CD4-positive, alpha-beta T cell (primary cell): ENCODE measurements at regions not wholly inside any gene's neighbourhood (a gene's known extent, or its start where the extent isn't known, plus 50 kb on each side); places are given as distances from the start of the nearest gene placed in this dataset.

Experiments used
- ATAC-seq: fragments of 200-7000 bp; cut with Tn5 transposase; one replicate; pipeline ENCODE4 v1.10.0; 2022; ENCODE audit warnings: mild to moderate bottlenecking; ENCODE audit not compliant: poor library complexity
- CTCF ChIA-PET: fragments of 350-600 bp; sonication (Branson Sonifier 250); formaldehyde crosslinking; loops from one replicate; lab custom pipeline; 2021; ENCODE audit warnings: antibody characterized with exemption, inconsistent platforms; lab: Charles Lee
- POLR2A ChIA-PET: fragments of 350-600 bp; sonication (Branson Sonifier 250); formaldehyde crosslinking; loops from one replicate; lab custom pipeline; 2021; ENCODE audit warnings: antibody characterized with exemption, inconsistent platforms; lab: Charles Lee
- DNase-seq, 14 experiments: peaks; one replicate each; pipeline ENCODE4 v3.0.0-alpha.2; 2013 to 2020; ENCODE audit warnings: mixed read lengths in 2 of 14
- H3K27ac ChIP-seq, 2 donors: one replicate each; pipeline versions ENCODE4 v1.5.1 to v1.7.0; 2013; ENCODE audit warnings: low read length in 2 of 2, low read depth in 1 of 2, mild to moderate bottlenecking in 1 of 2
- H3K27me3 ChIP-seq, 2 experiments: 1 replicate in 1 of 2; 2 replicates in 1 of 2; pipeline versions ENCODE4 v1.6.1 to v1.7.0; 2013; ENCODE audit warnings: low read length in 2 of 2, control low read depth in 1 of 2, mild to moderate bottlenecking in 1 of 2, moderate library complexity in 1 of 2; ENCODE audit not compliant: insufficient read depth in 2 of 2, control insufficient read depth in 1 of 2
- H3K36me3 ChIP-seq: one replicate; pipeline ENCODE4 v1.6.1; 2013; ENCODE audit warnings: low read length, control low read depth; ENCODE audit not compliant: insufficient read depth
- H3K4me1 ChIP-seq: one replicate; pipeline ENCODE4 v1.6.1; 2013; ENCODE audit warnings: low read length, control low read depth; ENCODE audit not compliant: insufficient read depth
- H3K4me3 ChIP-seq: one replicate; pipeline ENCODE4 v1.5.1; 2013; ENCODE audit warnings: mild to moderate bottlenecking, low read length, moderate library complexity
- H3K9me3 ChIP-seq, 2 experiments: 1 replicate in 1 of 2; 2 replicates in 1 of 2; pipeline versions ENCODE4 v1.6.1 to v1.7.0; 2013; ENCODE audit warnings: low read length in 2 of 2, mild to moderate bottlenecking in 2 of 2, control low read depth in 1 of 2, moderate library complexity in 1 of 2; ENCODE audit not compliant: control insufficient read depth in 1 of 2, insufficient read depth in 1 of 2
- H3K27ac Mint-ChIP-seq: one replicate; pipeline ENCODE4 v1.8.0; 2020; ENCODE audit warnings: mixed read lengths
- H3K27me3 Mint-ChIP-seq: one replicate; pipeline ENCODE4 v1.8.0; 2021; ENCODE audit warnings: mixed read lengths
- H3K36me3 Mint-ChIP-seq: one replicate; pipeline ENCODE4 v1.8.0; 2021; ENCODE audit warnings: low read depth, mixed read lengths
- H3K4me1 Mint-ChIP-seq: one replicate; pipeline ENCODE4 v1.8.0; 2021; ENCODE audit warnings: low read depth, mixed read lengths
- H3K4me3 Mint-ChIP-seq: one replicate; pipeline ENCODE4 v1.8.0; 2020; ENCODE audit warnings: mild to moderate bottlenecking, mixed read lengths
- H3K9me3 Mint-ChIP-seq: one replicate; pipeline ENCODE4 v1.8.0; 2020; ENCODE audit warnings: mixed read lengths
- CTCF ChIP-seq: fragments of 200-600 bp; IDR thresholded peaks from one replicate; pipeline ENCODE4 v1.8.0; 2022; ENCODE audit warnings: antibody characterized with exemption, mild to moderate bottlenecking
- intact Hi-C, 2 experiments: fragments of 100-400 bp; cut with DNase I in 1 of 2; cut with micrococcal nuclease in 1 of 2; formaldehyde crosslinking; loops; one replicate each; pipeline versions ENCODE4 v1.15.1 to v1.9.0; 2023 to 2025; cut with DNase I, micrococcal nuclease

GRCh38 chr4:124030147-124030546 lies 633.6 kb downstream of the SPRY1 start:
- POLR2A ChIA-PET = no interaction called here
- CTCF ChIA-PET = no interaction called here

GRCh38 chr4:124032035-124032434 lies 635.4 kb downstream of the SPRY1 start:
- Histone ChIP-seq H3K27me3 (no peaks in the 10 kb centered on the region), H3K36me3 (no peaks in the 10 kb centered on the region), H3K4me1 (no peaks in the 10 kb centered on the region), H3K9me3 (no peaks in the 10 kb centered on the region), H3K4me3 (no peak overlapping the region), H3K27ac (no peak overlapping the region)
- Mint-ChIP-seq H3K9me3 (no peaks in the 10 kb centered on the region), H3K4me1 (no peaks in the 10 kb centered on the region), H3K36me3 (no peaks in the 10 kb centered on the region), H3K27me3 (no peaks in the 10 kb centered on the region), H3K27ac (no peak overlapping the region), H3K4me3 (no peak overlapping the region)
- DNase-seq = no peak
- intact Hi-C loops = no loop called here
- ChIA-PET CTCF (no interaction called here), POLR2A (no interaction called here)
- ATAC-seq = no peak
- TF ChIP-seq CTCF = no peak

More at GRCh38 chr4:124030147-124030546, 633.6 kb downstream of the SPRY1 start:
- H3K9me3 ChIP-seq = no peaks in the 10 kb centered on the region
- H3K27ac ChIP-seq = no peak overlapping the region
- H3K4me3 Mint-ChIP-seq = no peak overlapping the region
- no peak for DNase-seq
- H3K27me3 ChIP-seq = no peaks in the 10 kb centered on the region
- intact Hi-C loops = no loop called here
- H3K9me3 Mint-ChIP-seq = no peaks in the 10 kb centered on the region
- H3K27me3 Mint-ChIP-seq = no peaks in the 10 kb centered on the region
- H3K36me3 Mint-ChIP-seq = no peaks in the 10 kb centered on the region
- no peaks in the 10 kb centered on the region for H3K4me1 Mint-ChIP-seq
- H3K36me3 ChIP-seq = no peaks in the 10 kb centered on the region
- no peak for ATAC-seq
- no peak for TF ChIP-seq CTCF
- H3K4me3 ChIP-seq = no peak overlapping the region
- no peak overlapping the region for H3K27ac Mint-ChIP-seq
- H3K4me1 ChIP-seq = no peaks in the 10 kb centered on the region

GRCh38 chr4:124035364-124036041 lies 638.9 kb downstream of the SPRY1 start:
- no peaks in the 10 kb centered on the region for H3K4me1 ChIP-seq
- Mint-ChIP-seq H3K27ac (no peak overlapping the region), H3K4me3 (no peak overlapping the region), H3K36me3 (no peaks in the 10 kb centered on the region), H3K27me3 (no peaks in the 10 kb centered on the region), H3K9me3 (no peaks in the 10 kb centered on the region), H3K4me1 (no peaks in the 10 kb centered on the region)
- no peak for TF ChIP-seq CTCF
- DNase-seq (no peak), ATAC-seq (no peak)
- intact Hi-C loops = no loop called here
- POLR2A ChIA-PET = no interaction called here
- no peaks in the 10 kb centered on the region for H3K36me3 ChIP-seq
- no peaks in the 10 kb centered on the region for H3K9me3 ChIP-seq
- H3K4me3 ChIP-seq = no peak overlapping the region
- H3K27ac ChIP-seq = no peak overlapping the region
- CTCF ChIA-PET = no interaction called here
- H3K27me3 ChIP-seq = no peaks in the 10 kb centered on the region
